ENCODE measurements at regions not wholly inside any gene's neighbourhood (a gene's known extent, or its start where the extent isn't known, plus 50 kb on each side); places are given as distances from the start of the nearest gene placed in this dataset.

DNA sequence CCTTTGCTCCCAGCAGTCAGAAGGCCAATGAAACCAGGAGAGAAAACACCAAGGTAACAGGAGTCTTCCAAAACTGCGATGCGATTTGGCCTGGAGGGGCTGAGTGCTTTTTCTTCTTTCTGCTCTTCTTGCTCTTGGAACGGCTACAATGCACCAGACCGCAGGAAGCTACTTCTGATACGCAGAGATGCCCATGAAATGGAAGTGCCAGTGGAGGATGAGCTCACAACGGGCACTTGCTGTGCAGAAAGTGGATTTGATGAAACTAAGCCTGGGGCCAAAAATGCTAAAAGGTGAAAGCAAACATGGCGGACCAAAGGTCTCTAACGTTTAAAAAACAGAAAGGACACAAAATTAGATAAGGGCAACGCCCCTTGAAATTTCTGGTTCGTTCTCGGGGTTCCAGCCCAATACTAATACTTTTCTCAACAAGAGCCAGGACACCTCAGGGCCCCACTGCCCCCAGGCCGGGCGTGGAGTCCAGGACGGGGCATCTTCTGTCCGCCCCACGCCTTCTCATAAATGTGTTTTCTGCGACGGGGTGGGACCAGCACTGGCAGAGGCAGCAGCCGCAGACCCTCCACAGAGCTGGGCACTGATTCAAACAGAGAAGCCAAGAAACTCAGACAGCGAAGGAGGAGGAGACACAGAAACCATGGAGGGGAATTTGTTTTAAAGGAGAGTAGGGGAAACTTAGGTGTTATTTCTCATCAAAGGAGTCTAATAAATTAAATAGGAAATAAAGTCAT, 101.3 kb downstream of the CRYAA start:
- TF ChIP-seq, protein P1, sequence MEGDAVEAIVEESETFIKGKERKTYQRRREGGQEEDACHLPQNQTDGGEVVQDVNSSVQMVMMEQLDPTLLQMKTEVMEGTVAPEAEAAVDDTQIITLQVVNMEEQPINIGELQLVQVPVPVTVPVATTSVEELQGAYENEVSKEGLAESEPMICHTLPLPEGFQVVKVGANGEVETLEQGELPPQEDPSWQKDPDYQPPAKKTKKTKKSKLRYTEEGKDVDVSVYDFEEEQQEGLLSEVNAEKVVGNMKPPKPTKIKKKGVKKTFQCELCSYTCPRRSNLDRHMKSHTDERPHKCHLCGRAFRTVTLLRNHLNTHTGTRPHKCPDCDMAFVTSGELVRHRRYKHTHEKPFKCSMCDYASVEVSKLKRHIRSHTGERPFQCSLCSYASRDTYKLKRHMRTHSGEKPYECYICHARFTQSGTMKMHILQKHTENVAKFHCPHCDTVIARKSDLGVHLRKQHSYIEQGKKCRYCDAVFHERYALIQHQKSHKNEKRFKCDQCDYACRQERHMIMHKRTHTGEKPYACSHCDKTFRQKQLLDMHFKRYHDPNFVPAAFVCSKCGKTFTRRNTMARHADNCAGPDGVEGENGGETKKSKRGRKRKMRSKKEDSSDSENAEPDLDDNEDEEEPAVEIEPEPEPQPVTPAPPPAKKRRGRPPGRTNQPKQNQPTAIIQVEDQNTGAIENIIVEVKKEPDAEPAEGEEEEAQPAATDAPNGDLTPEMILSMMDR (IDR thresholded peaks at IDR 0.05), result no peak
- no peak for TF ChIP-seq POLR2A (IDR thresholded peaks at IDR 0.05)
